CD4-positive, alpha-beta T cell treated with Interleukin-15 for 4 hours (primary cell): ENCODE measurements at regions not wholly inside any gene's neighbourhood (a gene's known extent, or its start where the extent isn't known, plus 50 kb on each side); places are given as distances from the start of the nearest gene placed in this dataset.
"Not testable (repeated sequence)": the region's sequence is repeated elsewhere in the genome, so short reads cannot be mapped to it uniquely, and the experiment has no call there.

Experiments used
- DNase-seq: peaks from one replicate; pipeline ENCODE4 v3.0.0-alpha.2; 2020; ENCODE audit warnings: low spot score

DNA sequence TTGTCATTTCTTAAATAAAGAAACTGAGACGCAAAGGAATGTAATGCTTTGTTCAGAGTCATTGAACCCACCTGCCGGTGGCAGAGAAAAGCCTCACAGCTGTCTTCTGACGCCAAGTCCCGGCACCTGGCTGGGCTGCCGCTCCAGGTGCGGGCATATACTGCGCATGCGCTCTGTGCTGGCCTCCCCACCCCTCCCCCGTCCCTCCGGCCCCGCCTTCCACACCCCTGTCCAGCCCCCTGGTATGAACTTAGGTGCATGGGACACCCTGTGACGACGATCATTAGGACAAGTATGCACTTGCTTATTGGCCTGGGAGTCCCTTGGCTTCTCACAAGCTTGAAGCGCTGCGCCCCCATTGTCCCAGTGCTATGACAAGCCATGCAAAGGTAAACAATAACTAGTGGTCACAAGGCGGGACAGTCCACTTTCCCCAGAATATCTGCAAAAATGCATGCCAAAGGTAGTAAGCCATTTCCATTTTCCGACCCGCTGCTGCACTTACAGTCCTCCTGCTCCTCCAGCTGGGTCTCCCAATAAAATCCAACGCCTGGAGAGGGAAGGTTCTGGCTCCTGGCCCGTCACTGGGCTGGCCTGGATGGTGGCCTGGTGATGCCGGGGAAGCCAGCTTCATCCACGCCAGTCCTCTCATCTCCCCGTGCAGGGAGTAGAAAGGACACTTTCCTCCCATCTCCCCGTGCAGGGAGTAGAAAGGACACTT is 100.4 kb downstream of the PSMG1 start:
- no peak for DNase-seq

- DNase-seq, result no peak
Observed at GRCh38 chr21:39080366-39080765, 102.9 kb downstream of the PSMG1 start.

GRCh38 chr21:39079617-39080016 is 103.6 kb downstream of the PSMG1 start:
- peak; percentile 5 for DNase-seq

DNA sequence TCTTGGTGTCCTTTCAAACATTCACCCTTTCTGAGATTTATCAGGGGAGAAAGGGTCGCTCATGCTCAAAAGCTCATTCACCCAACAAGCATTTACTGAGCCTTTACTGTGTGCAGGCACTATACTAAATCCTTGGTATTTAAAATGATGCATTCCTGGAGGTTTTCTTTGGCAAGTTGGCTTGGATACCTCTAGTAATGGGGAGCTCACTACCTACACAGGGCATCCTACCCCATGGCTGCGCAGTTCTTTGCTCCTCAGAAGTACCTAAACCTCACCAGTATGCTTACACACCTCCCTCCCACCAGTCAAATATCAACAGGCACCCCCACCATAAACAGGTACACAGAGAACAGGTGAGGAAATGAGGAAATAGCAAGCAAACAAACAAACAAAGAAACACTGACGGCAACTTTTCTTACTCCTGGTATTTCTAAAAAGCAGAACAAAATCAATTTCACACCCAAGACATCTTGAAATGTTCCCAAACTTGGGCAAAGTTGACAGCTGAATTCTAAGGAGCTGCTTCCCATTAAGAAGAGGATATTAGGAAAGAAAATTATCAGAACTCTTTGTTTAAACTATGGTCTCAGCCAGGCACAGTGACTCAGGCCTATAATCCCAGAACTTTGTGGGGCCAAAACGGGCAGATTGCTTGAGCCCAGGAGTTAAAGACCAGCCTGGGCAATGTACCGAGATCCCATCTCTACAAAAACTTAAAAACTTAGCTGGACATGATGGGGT is 104.8 kb downstream of the PSMG1 start:
- no peak for DNase-seq

DNA sequence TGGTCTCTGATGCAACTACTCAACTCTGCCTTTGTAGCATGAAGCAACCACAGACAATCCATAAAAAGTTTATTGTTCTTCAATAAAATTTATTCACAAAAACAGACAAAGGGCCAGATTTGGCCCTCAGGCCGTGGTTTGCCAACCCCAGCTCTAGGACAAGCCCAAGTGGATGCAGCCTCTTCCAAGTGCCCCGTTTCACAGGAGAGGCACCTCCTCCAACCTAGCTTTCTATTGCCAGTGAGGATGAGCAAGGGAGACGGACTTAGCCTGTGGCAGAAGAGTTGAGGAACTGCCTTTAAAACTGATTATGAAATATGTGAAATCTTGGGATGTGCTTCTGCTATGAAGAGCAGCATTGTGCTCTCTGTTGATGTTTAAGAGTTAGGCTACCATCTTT is 105.4 kb downstream of the PSMG1 start:
- DNase-seq, result no peak

- DNase-seq, result no peak
Observed at GRCh38 chr21:39074508-39074907, 108.7 kb downstream of the PSMG1 start.

- DNase-seq, result no peak
Observed at GRCh38 chr21:39073717-39074116, 109.5 kb downstream of the PSMG1 start.

GRCh38 chr21:39073063-39073462 is 110.2 kb downstream of the PSMG1 start:
- no peak for DNase-seq

DNA sequence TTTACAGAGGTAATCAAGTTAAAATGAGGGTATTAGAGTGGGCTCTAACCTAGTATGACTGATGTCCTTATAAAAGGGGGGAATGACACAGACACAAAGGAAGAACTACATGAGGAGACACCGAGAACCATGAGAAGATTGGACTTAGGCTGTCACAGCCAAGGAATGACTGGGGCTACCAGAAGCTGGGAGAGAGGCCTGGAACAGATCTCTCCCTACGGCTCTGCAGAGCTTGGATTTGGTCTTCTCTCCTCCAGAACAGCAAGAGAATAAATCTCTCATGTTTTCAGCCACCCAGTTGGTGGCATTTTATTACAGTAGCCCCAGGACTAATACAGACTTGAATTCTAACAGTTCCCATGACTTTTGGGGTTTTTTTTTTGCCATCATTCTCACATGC is 110.8 kb downstream of the PSMG1 start:
- DNase-seq, result no peak

DNA sequence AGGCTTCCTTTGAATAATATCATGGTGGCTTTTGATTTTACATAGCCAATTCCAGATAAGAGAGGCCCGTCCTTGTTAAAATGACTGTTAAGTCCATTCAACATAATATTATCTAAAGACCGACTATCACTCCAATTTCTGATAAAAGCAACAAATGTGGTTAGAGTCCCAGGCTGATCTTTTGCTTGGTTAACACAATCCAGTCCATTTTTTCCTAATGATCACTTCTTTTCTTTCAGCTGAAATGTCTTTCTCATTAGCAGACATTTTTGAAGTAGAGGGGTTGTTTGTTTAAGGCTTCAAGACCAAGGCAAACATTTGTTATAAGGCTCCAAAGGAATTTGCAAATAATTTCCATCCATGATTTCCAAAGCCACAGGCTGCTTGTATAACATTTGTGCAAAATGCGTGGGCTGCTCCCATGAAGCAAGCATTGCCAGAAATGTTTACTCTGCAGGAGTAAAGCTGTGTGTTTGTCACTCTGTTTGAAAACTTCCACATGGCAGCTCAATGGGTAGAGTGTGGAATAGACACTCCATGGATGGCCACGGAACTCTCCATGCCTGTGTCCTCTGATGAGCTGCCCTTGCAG is 111.5 kb downstream of the PSMG1 start:
- no peak for DNase-seq

- DNase-seq, result not testable (repeated sequence)
Observed at GRCh38 chr21:39069856-39070255, 113.4 kb downstream of the PSMG1 start.

DNA sequence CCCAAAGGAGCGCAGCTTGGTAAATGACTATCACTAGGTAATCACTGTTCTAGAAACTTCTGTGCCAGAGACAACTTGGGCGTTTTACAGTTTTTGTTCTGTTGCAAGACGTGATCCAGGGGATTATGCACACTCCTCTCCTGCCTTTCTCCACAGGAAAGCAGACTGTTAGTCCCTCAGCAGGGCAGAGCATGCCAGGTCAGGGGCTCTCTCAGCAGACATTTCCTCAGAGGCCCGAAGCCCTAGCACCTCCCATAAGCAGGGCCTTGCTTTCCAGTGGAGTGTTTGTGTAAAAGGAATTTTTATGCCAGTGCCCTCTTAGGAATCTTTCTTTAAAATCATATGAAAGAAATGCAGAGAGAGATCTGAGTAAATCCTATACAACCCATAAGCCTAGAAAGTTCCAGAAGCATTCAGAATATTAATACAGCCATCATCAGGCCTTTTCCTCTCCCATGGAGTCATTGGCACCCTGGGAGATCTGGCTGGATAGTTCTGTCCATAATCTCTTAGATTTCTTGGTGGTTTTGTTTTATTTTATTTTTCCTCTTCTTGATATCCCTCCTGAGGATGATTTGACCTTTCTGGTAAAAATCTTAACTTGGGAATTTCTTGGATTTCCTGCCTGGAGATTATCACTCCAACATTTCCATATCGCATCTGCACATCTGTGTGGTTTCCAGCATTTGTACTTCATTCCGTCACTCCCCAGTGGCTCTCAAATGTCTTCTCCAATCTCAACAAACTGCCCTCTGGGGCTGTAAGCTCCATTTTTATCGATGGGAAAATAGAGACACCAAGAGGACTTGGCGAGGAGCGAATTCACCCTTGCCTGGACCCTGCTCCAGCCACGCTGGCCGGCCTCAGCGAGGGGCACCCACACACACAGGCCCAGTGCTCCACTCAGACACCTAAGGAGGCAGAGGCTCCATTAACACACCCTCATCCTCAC is 116.1 kb downstream of the PSMG1 start:
- no peak for DNase-seq

DNA sequence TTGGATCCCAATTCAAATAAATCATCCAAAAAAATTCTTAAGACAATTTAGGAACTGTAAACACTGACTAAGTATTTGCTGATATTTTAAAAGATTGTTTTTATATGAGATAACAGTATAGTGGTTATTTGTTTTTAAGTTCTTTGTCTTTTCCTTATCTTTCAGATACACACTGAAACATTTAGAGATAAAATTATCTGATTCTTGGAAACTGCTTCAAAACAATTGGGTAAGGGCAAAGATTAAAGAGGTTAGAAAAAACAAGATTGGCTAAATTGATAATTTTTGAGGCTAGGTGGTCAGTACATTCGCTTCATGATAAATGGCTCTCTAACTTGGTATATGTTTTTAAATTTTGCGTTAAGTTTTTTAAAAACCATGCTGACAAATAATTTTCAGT is 117.3 kb downstream of the PSMG1 start:
- DNase-seq, result no peak

- DNase-seq, result no peak
Observed at GRCh38 chr21:39064325-39065012, 118.8 kb downstream of the PSMG1 start.

DNA sequence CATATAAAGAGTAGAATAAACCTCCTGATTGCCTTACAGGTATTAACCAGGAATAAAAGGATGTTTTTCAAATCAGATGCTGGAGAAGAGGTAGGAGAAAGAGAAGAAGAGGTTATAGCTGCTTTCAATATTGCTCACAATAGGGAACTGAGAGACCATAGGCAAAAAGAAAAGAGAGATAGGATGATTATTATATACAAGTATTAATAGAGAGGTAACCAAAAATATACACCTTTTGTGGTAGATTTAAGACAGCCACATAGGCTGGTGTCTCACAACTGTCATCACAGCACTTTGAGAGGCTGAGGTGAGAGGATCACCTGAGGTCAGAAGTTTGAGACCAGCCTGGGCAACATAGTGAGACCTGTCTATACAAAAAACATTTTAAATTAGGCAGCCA is 119.7 kb downstream of the PSMG1 start:
- DNase-seq, result no peak

- DNase-seq, result no peak
Observed at GRCh38 chr21:39062196-39062595, 121.1 kb downstream of the PSMG1 start.

DNA sequence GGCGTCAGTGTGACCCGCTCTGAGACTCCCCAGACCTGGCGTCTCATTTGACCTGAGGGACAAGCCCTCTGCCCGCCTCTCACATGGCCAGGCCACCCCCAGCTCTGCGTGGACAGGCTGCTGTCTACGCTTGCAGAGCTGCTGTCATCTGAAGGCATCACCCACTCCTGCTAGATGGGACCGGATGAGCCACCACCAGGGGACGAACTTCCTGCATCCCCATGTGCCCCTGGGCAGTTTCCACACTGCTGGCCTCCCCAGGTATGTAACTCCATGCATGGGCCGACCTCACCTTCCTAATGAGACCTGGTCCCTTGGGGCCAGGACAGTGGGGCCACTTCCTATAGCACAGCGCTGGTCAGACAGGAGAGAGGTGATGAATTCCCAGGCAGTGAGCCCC is 121.5 kb downstream of the PSMG1 start:
- DNase-seq, result no peak

DNA sequence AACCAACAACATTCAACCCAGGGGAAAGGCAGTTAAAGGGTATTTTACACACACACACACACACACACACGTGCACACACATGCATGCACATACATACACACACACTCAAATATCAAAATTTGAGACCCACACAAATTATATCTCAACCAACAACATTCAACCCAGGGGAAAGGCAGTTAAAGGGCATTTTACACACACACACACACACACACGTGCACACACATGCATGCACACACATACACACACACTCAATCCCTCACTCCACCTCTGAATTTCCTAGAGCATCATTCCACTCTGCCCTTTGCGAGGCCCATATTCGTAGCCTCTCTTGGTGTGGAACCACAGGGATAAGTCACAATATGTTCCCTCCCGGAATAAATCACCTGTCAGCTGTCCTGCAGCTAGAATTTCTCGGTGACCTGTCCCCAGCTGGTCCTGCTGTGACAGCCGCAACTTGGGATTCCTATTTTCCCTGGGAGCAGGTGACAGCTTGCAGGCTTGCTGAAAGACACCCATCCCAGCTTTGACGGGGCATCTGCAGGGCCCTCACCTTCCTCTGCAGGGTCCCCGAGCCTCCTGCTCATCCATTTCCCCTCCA is 122.7 kb downstream of the PSMG1 start:
- DNase-seq, result no peak

DNA sequence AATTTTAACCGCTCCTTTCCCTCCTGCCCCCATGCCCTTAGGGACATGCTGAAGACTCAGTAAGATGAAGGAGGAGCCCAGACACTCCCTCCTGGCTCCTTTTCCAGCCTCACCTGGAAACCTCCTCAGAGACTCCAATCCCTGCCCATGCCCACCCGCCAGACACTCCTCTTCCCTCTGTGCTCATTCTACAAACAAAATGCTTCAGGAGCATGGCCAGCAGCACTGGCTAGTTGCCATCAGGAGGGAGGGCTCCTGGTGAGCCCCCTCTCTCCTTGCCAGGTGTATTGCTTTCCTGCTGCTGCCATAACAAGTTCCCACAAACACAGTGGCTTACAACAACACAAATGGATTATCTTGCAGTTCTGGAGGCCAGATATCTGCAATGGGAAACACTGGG is 126.1 kb downstream of the PSMG1 start:
- DNase-seq, result no peak

DNA sequence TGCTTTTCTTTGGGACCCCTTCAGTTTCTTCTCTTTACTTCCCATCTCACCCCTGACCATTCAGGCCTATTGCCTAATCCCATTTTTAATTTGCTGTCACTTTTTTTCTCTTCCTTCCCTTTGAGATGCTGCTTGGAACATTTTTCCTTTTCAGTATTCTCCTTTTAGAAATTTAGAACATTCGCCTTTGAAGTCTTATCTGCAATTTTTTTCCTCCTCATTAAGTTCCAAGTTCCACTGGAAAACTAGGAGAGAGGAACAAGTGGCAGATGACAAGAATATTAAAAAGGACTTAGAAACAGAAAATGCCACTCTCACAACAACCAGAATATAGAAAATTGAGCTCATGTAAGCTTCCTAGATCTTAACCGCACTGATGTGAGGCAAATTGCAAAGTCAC is 126.6 kb downstream of the PSMG1 start:
- DNase-seq, result no peak

GRCh38 chr21:39055167-39055767 is 128.0 kb downstream of the PSMG1 start:
- no peak for DNase-seq
